Activated effector memory CD4-positive, alpha-beta T cell treated with anti-CD3 and anti-CD28 coated beads, Interleukin-2, amount 50 U/mL, for 16 hours (primary cell): ENCODE measurements at regions not wholly inside any gene's neighbourhood (a gene's known extent, or its start where the extent isn't known, plus 50 kb on each side); places are given as distances from the start of the nearest gene placed in this dataset.

ENCODE experiments used
- DNase-seq: peaks from one replicate; pipeline ENCODE4 v3.0.0-alpha.2; 2020

GRCh38 chr13:39100996-39101738 lies 62.9 kb downstream of the NHLRC3 start:
- DNase-seq: no peak

GRCh38 chr13:39102981-39103490 lies 64.8 kb downstream of the NHLRC3 start:
- no peak for DNase-seq

- no peak for DNase-seq
These were observed 66.9 kb downstream of the NHLRC3 start for GRCh38 chr13:39105110-39105509.

GRCh38 chr13:39106216-39107005 lies 68.2 kb downstream of the NHLRC3 start:
- DNase-seq: no peak

GRCh38 chr13:39107561-39107960 lies 69.3 kb downstream of the NHLRC3 start:
- no peak for DNase-seq

GRCh38 chr13:39108783-39109182 lies 70.5 kb downstream of the NHLRC3 start:
- no peak for DNase-seq

- no peak for DNase-seq
These were observed 72.4 kb downstream of the NHLRC3 start for GRCh38 chr13:39110518-39111097.

GRCh38 chr13:39111145-39111544 lies 72.9 kb downstream of the NHLRC3 start:
- DNase-seq: no peak

GRCh38 chr13:39119422-39119821 lies 81.2 kb downstream of the NHLRC3 start:
- DNase-seq: no peak

GRCh38 chr13:39123578-39123977 lies 85.3 kb downstream of the NHLRC3 start:
- DNase-seq: no peak

GRCh38 chr13:39129213-39129612 lies 91.0 kb downstream of the NHLRC3 start:
- DNase-seq: no peak

GRCh38 chr13:39130301-39130700 lies 92.0 kb downstream of the NHLRC3 start:
- DNase-seq: no peak

GRCh38 chr13:39132286-39133230 lies 94.3 kb downstream of the NHLRC3 start:
- DNase-seq: no peak

- no peak for DNase-seq
These were observed 95.5 kb downstream of the NHLRC3 start for GRCh38 chr13:39133781-39134180.

- DNase-seq: no peak
These were observed 96.3 kb downstream of the NHLRC3 start for GRCh38 chr13:39134574-39134973.

- DNase-seq: no peak
These were observed 106.1 kb downstream of the NHLRC3 start for GRCh38 chr13:39144391-39144790.

- peak; percentile 68 for DNase-seq
These were observed 106.8 kb downstream of the NHLRC3 start for GRCh38 chr13:39144941-39145533.

GRCh38 chr13:39148513-39148961 lies 110.3 kb downstream of the NHLRC3 start:
- no peak for DNase-seq

- no peak for DNase-seq
These were observed 111.6 kb downstream of the NHLRC3 start for GRCh38 chr13:39149896-39150295.

- DNase-seq: no peak
These were observed 115.8 kb downstream of the NHLRC3 start for GRCh38 chr13:39154041-39154440.

GRCh38 chr13:39159393-39159792 lies 121.1 kb downstream of the NHLRC3 start:
- no peak for DNase-seq

- DNase-seq: no peak
These were observed 121.7 kb downstream of the NHLRC3 start for GRCh38 chr13:39159846-39160370.
